PC-9 (cell line): ENCODE measurements at regions not wholly inside any gene's neighbourhood (a gene's known extent, or its start where the extent isn't known, plus 50 kb on each side); places are given as distances from the start of the nearest gene placed in this dataset.

Experiments used
- EZH2 ChIP-seq: fragments of 200-600 bp; sonication (generic); IDR thresholded peaks from 2 replicates; pipeline ENCODE4 v1.8.0; 2017; ENCODE audit warnings: antibody characterized with exemption, low read depth
- TF ChIP-seq, protein P1 (sequence below): fragments of 200-600 bp; sonication (generic); conservative IDR thresholded peaks from 2 replicates; pipeline ENCODE4 v1.6.1; 2017; ENCODE audit warnings: mixed run types, antibody characterized with exemption, mild to moderate bottlenecking, moderate library complexity

GRCh38 chr22:48432781-48433518, 1394.7 kb downstream of the BRD1 start:
- TF ChIP-seq, protein P1, sequence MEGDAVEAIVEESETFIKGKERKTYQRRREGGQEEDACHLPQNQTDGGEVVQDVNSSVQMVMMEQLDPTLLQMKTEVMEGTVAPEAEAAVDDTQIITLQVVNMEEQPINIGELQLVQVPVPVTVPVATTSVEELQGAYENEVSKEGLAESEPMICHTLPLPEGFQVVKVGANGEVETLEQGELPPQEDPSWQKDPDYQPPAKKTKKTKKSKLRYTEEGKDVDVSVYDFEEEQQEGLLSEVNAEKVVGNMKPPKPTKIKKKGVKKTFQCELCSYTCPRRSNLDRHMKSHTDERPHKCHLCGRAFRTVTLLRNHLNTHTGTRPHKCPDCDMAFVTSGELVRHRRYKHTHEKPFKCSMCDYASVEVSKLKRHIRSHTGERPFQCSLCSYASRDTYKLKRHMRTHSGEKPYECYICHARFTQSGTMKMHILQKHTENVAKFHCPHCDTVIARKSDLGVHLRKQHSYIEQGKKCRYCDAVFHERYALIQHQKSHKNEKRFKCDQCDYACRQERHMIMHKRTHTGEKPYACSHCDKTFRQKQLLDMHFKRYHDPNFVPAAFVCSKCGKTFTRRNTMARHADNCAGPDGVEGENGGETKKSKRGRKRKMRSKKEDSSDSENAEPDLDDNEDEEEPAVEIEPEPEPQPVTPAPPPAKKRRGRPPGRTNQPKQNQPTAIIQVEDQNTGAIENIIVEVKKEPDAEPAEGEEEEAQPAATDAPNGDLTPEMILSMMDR = no peak
- no peak for TF ChIP-seq EZH2
